ENCODE measurements at regions not wholly inside any gene's neighbourhood (a gene's known extent, or its start where the extent isn't known, plus 50 kb on each side); places are given as distances from the start of the nearest gene placed in this dataset.

DNA sequence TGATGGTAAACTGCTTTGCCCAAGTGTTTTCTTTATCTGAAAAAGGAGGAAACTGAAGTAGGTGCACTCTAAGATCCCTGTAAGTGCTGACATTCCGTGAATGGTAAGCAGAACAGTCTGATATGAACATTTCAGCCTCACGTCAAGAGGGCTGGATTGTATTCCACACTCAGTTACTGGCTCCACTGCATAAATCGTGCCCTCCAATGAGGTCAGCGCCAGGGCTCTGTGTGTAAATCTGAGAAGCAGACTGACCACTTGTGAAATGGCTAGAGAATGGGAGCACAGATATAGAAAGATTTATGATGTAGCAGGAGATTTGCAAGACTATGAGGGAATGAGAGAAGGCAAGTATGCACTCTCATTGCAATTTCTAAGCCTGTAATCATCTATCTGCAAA lies 153.0 kb downstream of the ICOS start:
- TF ChIP-seq POLR2A (IDR thresholded peaks at IDR 0.05; ENCODE audit: low read length) (no peak), RAD21 (conservative IDR thresholded peaks at IDR 0.05 in 1 of 2, IDR thresholded peaks at IDR 0.05 in 1 of 2) (no peak), CEBPB (IDR thresholded peaks at IDR 0.05) (no peak), RARB (CRISPR knock-in tag; IDR thresholded peaks at IDR 0.05) (no peak), CBX2 (IDR thresholded peaks at IDR 0.05; ENCODE audit: borderline replicate concordance, low read depth) (no peak), MAZ (IDR thresholded peaks at IDR 0.05; ENCODE audit: borderline replicate concordance, low read depth, low read length) (no peak), ESRRA (IDR thresholded peaks at IDR 0.05; ENCODE audit: borderline replicate concordance, low read length) (no peak), EP300 (IDR thresholded peaks at IDR 0.05) (no peak), PHF8 (IDR thresholded peaks at IDR 0.05; ENCODE audit: borderline replicate concordance, low read depth) (no peak)
- TF ChIP-seq, protein P1, sequence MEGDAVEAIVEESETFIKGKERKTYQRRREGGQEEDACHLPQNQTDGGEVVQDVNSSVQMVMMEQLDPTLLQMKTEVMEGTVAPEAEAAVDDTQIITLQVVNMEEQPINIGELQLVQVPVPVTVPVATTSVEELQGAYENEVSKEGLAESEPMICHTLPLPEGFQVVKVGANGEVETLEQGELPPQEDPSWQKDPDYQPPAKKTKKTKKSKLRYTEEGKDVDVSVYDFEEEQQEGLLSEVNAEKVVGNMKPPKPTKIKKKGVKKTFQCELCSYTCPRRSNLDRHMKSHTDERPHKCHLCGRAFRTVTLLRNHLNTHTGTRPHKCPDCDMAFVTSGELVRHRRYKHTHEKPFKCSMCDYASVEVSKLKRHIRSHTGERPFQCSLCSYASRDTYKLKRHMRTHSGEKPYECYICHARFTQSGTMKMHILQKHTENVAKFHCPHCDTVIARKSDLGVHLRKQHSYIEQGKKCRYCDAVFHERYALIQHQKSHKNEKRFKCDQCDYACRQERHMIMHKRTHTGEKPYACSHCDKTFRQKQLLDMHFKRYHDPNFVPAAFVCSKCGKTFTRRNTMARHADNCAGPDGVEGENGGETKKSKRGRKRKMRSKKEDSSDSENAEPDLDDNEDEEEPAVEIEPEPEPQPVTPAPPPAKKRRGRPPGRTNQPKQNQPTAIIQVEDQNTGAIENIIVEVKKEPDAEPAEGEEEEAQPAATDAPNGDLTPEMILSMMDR (IDR thresholded peaks at IDR 0.05): no peak
- TF ChIP-seq, protein P2, sequence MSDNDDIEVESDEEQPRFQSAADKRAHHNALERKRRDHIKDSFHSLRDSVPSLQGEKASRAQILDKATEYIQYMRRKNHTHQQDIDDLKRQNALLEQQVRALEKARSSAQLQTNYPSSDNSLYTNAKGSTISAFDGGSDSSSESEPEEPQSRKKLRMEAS (IDR thresholded peaks at IDR 0.05): no peak
